Superior temporal gyrus (tissue), 1 donor: ENCODE measurements at regions not wholly inside any gene's neighbourhood (a gene's known extent, or its start where the extent isn't known, plus 50 kb on each side); places are given as distances from the start of the nearest gene placed in this dataset.
"Not testable (repeated sequence)": the region's sequence is repeated elsewhere in the genome, so short reads cannot be mapped to it uniquely, and the experiment has no call there.

Experiments
- DNase-seq: peaks from one replicate; pipeline ENCODE4 v3.0.0-alpha.2; 2016; ENCODE audit errors: extremely low spot score

DNA sequence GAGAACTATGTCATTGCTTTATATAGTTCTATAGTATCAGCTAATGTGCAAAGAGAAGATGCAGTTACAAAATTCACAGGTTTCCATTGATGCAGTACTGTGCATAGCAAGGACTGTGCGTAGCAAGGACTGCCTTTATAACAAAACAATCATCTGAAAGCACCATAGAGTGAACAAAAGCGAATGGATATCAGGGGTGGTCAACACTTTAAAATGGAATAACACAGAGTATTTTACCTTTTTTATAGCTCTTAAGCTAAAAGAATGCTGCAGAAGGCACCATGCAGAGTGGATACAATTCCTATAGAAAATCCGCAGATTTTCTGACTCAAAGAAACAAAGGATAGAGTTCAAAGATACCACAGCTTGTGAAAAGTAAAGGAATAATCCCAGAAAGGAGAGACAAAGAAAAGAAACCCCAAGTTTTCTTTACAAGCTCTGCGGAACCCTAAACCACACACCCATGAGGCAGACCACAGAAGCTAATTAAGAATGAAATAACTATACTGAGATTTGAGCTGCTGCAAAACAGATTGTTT lies 229.9 kb upstream of the DTNA start:
- no peak for DNase-seq

DNA sequence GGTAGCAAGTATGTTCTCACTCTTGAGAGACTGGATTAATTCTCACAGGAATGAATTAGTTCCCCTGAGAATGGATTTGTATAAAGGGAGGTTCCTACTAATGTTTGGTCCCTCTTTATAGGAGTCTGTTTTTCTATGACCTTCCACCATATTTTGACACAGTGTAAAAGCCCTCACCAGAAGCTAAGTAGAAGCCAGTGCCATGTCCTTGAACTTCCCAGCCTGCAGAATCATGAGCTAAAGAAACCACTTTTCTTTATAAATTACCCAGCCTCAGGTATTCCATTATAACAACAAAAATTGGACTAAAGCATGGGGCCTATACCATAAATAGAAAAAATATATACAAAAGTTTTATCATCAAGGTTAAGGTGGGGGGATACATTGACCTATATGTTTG lies 227.9 kb upstream of the DTNA start:
- no peak for DNase-seq

DNA sequence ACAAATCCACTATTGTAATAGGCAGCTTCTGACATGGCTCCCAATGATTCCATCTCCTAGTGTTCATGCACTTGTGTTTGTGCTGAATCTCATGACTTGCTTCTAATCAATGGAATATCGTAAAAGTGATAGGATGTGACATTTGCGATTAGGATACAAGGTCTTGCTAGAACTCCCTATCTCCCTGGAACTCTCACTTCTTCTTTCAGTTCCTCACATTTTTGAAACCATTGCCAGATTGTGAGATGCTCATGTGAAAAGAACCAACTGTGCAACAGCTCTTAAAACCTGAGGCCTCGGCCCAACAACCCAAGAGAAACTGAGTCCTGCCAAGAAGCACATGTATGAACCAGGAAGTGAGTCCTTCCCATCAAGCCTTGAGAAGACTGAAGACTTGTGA lies 226.9 kb upstream of the DTNA start:
- DNase-seq = no peak

DNA sequence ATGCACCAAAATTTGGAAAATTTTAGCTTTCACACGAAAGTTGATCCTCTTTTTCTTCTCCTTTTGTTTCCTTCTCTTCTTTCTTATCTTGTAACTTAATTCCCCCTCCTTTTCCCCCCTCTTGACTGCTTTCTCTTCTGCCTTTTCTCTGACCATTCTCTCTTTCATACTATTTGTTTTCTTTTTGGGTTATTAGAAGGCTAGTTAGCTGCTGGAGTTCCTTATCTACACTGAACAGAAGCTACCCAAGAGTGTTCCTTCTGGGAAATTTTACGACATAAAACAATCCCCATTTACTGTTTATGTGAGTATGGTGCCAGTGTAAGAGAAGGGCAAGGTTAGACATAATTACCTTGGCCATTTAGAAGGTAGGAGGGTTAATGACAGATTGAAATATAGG lies 218.4 kb upstream of the DTNA start:
- DNase-seq = no peak

DNA sequence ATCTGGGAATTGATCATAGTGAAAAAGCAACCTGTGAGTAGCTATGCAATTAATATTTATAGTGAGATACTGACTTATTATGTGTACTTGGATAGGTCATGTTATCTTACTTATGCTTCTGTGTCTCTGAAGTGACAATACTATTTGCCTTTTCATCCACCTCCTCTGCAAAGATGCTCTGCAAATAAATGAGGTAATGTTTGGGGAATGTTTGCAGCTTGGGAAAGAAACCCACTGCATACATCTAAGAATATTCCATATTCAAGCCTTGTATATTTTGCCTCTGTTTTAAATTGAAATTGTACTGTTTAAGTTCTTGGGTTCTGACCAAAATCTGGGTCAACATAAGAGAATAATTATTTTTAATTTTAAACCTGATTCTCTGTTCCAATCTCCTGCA lies 217.4 kb upstream of the DTNA start:
- DNase-seq = no peak

DNA sequence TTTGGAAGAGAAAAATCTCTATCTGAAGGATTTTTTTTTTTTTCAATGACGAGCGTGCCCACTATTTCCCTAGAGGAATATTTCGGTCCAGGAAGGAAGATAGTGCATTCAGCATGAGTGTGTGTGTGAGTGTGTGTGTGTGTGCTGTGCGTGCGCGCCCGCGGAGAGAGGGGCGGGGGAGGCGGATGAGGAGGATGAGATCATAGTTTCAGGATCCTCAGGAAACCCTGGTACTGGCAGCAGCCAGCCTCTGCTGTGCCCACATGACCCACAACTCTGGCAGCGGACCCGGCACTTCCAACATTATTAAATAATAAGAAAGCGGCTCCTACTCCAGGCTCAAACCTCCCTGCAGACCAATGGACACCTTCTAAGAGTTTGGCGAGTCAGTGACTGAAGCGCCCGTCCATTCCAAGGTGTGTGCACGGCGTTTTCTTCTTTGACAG lies 217.0 kb upstream of the DTNA start:
- peak; percentile 75 for DNase-seq

DNA sequence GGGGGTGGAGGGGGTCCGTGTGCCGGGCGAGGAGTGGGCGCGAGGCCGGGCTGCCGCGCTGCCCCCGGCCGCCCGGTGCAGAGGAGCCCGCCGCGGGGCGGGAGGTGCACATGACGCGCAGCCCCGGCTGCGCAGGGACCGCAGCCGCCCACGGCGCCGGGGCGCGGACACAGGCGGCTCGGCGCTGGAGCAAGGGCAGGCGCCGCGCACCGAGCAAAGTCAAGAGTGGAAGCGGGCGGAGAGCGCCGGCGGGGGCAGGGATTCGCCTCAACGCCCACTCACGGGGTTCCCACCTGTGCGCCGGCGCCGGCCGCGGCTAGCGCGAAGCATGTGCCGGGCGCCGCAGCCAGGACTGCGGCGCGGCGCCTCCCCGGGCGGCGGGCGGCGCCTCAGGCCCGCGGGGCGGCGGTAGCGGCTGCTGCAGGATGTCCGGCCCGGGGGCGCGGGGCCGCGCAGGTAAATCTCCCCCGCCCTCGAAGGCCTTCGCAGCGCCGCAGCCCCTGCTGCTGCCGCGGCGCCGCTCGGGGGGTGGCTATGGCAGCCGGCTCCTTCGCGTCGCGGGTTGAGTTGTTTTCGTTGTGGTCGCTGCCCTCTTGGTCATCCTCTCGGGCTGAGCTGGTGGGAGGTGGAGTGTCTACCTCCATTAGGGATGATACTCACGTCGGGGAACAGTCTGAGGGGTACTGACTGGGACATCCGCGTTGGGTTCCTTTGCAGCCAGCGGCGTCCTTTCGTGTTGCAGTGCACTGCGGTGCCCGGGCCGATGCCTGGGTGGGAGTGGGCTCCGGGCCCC lies 216.3 kb upstream of the DTNA start:
- no peak for DNase-seq

DNA sequence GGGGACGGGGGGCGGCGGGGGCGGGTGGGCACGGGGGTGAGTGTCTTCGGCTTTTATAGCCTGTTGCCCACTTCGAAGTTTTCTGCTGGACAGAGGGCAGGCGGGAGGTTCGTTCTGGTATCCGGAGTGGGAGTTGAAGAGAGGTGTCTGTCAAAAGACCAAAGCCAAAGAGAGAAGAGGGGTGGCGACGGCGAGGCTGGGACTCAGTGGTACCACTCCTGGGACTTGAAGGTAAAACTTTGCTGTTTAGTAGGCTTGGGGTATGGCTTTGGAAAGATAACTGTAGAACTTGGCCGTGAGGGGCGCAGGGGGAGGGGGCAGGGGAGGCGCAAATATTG lies 215.8 kb upstream of the DTNA start:
- no peak for DNase-seq

DNA sequence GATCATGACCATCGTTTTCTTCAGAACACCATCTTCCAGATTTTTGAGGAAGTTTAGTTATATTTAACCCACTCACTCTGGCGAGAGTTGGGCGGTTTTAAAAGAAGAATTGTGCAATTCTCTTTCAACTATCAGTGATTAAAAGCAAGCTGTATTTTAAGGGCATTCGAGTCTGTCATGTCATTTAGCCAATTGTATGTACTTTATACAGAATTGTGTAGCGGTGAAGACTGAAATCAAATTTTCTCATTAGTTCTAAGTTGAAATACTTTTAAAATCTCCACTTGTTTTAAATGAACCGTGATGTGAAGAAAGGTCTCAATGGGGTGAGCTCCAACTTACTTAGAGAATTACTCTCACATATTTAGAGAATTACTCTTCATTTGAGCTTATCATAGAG lies 214.6 kb upstream of the DTNA start:
- DNase-seq = peak; percentile 60

DNA sequence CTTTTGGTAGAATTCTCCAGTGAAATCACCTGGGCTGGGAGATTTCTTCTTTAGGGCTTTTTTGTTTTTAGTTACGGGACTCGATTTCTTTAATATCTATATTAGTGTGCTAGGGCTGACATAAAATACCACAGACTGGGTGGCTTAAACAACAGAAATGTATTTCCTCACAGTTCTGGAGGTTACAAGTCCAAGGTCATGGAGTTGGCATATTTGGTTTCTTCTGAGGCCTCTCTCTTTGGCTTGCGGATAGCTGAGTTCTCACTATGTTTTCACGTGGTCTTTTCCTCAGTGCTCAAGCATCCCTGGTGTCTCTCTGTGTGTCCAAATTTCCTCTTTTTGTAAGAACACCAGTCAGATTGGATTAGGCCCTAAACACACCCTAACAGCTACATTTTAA lies 208.5 kb upstream of the DTNA start:
- DNase-seq = no peak

DNA sequence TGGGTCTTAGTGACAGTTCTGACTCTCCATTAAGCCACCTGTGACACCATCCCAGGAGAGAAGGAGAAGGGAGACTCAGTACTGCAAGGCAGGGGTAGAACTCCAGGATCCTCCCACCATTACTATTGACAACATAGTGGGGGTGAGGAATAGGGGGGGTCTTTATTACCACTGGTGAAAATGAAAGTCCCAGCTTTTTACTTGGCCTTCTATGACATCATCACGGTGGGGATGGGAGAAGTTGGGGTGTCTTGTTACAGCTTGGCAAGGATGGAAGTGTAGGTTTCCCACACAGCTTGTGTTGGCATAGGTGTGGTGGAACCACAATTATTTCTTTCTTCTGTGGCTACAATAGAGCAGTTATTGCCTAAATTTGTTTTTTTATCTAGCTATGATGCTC lies 203.9 kb upstream of the DTNA start:
- DNase-seq = no peak

DNA sequence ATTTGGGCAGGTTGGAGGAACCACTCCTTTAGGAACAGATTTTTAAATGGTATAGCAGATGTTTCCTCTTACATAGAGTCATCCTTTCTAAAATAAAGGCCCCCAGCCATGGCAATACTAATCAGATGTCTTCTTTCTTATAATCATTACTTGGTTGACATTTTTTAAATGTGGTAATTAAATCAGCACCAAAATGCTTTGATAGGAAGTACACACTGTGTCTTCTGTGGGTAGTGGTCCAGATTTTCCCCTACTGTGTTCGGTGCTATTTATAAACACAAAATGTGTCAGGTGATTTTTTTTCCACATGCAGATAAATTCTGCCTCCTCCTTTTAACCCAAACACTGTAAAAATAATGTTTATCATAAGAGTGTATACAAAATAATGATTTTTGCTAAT lies 200.9 kb upstream of the DTNA start:
- DNase-seq = no peak

DNA sequence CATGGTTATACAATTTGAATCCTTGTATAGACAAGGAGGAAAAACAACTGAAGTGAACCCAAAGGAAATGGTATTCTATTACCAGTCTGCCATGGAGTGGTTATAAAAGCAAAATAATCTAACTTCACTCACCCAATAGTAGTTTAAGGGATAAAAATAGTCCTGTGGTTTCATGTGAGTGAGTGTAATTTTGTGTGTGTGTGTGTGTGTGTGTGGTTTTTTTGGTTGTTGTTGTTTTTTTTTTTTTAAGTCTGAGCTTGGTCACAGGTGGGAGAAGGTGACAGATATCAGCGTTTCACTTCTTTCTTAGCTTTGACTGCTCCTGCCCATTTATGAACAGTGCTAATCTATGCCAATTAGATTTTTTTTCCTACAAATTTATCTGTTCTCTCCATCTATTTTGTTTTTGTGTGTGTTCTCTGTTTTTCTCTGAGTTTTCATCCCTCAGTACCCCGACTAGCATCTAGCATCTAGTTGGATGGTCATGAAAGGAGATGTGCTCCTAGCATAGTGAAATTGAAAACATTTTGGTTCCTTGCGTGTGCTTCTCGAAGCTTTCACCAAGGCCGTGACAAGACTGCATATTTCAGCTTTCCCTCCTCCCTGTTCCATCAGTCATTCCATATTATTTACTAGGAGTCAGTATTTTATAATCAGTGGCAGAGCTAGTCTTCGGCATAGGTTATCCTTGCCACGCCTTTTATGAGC lies 200.1 kb upstream of the DTNA start:
- DNase-seq = no peak

DNA sequence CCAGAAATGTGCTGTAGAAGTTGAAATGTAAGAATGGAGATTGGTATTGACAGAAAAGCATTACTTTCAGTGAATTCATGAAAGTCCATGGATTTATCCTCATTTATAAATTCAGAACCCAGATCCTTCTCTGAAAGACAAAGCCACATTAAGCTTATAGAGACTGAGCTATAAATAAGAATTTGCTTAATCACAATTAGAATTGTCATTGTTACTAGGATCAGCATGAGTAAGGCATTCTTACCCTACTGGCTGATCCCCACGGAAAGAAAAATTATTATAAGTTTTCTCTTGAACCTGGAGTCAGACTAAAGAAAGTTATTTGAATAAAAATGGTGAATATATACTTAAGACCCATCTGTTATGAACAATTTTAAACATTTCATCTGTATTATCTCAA lies 199.2 kb upstream of the DTNA start:
- DNase-seq = no peak

DNA sequence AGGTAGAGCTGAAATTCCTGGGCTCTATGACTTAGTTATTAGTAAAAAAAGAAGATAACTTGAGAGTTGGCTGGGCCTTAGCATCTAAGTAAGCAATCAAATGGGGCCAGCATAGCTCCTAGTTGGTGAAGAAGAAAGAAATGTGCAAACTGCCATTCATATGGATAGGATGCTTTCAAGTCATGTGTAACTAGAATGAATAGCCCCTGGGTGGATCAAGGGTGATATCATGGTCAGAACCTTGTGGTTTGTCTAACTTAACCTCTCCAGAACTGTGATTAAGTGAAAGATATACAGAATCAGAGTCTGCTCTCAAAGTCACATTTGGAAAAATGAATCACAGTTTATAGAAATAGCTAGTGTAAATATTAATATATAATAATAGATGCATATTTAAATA lies 198.7 kb upstream of the DTNA start:
- no peak for DNase-seq

DNA sequence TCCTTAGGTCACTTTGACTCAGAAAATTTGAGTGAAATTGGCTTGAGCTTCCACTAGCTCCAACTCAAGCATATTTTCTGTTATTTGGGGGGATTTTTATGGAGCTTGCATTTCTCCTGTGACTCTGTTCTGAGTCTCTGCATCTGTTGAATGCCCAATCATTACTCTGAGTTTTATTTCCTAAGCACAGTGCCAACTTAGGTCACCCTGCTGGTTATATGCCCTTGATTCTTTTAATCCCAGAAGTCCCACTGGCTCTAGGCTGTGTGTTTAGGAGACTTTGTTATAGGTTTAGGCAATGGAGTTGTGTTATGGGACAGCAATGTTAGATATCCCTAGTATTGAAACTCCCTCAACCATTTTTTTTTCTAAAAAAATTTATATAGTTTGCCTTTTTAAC lies 198.2 kb upstream of the DTNA start:
- no peak for DNase-seq

DNA sequence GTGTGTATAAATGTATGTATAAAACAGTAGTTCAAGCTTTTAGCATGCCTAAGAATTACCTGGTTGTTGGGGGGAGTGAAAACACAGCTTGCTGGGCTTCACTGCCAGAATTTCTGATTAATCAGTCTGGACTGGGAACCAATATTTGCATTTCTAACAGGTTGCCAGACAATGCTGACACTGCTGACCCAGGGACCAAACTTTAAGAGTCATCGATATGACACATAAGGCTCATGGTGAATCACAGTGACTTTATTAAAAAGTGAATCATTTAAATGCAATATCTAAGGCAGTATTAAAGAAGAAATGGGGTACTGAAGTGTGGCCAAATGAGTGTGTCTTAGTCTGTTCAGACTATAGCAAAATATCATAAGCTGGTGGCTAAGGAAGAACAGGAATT lies 195.9 kb upstream of the DTNA start:
- no peak for DNase-seq

DNA sequence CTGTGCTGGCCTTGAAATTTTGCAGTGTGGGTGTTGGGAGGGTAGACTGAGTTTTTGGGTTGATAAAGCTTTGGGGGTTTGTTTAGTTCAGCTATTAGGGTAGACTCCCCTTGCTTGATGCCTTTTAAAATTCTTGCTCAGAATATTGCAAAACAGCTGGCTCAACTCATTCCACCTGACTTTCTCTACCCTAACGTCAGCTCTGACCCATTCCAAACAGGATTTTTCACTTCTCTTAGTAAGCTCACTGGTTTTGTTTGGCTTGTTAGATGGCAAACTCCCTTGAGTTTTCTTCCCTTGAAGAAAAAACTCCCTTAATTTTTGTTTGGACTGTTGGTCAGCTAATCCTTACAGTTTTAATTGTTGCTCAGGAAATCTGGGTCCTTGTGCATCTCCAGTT lies 195.1 kb upstream of the DTNA start:
- DNase-seq = no peak

DNA sequence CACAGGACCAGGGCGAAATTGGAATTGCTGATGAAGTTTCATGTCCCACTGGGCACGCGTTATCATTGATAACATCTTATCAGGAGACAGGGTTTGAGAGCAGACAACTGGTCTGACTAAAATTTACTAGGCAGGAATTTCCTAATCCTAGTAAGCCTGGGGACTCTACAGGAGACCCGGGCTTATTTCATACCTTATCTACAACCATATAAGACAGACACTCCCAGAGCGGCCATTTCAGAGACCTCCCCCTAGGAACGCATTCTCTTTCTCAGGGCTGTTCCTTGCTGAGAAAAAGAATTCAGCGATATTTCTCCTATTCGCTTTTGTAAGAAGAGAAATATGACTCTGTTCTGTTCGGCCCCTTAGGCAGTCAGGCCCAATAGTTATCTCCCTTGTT lies 193.7 kb upstream of the DTNA start:
- DNase-seq = not testable (repeated sequence)

DNA sequence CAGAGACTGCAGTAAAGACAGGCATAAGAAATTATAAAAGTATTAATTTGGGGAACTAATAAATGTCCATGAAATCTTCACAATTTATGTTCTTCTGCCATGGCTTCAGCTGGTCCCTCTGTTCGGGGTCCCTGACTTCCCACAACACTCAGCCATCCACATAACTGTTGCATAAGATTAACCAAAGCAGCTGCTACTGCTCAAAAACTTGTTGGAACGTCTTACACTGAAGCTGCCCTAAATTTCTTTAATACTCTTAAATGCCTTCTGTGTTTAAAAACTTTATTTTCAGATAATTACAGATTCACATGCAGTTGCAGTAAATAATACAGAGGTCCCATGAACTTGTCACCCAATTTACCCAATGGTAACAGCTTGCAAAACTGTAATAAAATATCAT lies 193.1 kb upstream of the DTNA start:
- not testable (repeated sequence) for DNase-seq

DNA sequence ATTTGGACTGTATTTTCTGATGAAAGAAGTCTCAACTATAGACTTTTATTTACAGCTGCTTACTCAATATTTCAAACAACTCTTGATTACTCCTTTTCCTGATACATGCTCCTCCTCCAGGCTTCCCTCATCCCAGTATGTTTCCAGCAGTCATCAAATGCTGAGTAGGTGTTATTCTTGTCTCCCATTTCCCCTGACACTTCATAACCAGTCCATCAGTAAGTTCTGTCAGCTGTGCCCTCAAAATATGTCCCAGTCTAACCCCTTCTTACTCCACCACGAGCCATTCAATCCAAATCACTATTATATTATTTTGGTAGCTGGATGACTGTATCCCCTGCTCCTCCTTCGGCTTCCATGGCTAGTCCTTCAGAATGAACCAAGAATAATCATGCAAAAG lies 189.1 kb upstream of the DTNA start:
- DNase-seq = no peak

DNA sequence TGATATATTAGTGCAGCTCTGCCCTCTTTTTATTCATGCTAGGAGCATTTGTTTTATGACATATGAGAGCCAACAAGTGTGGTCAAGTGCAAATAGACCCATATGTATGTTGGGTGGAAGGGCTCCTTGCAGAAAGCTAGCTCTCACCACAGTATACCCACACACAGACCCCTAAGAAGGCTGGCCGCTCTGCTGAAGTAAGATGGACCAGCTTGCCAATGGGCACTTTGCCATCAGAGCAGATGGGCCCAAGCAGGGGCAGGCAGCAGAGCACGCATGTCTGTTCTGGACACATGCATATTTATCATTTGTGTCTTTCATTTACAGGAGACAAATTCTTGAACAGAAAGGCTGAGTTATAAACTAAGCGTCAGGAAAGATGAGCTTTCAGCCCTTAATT lies 187.5 kb upstream of the DTNA start:
- DNase-seq = no peak

DNA sequence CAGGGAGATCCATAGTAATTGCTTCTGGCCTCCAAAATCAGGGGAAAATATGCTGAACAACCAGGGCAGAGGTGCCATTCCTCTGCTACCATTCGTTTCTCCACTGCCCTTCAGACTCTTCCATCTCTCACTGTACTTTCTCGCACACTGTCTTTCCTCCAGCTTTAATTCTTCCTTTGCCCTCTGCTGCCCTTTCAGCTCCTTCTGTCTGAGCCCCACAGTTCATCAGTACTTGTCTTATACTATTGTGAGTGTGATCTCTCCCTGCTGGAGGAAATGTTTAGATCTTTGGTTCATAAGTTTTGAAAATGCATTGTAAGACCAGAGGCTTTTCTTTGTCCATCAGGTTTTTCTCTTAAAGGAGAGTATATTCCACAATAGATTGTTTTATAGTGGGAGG lies 184.9 kb upstream of the DTNA start:
- no peak for DNase-seq
